Nephron (organoid): ENCODE measurements at regions not wholly inside any gene's neighbourhood (a gene's known extent, or its start where the extent isn't known, plus 50 kb on each side); places are given as distances from the start of the nearest gene placed in this dataset.

Source experiments
- H3K27ac Mint-ChIP-seq, 3 experiments: 2 replicates each; pipeline ENCODE4 v1.8.0; 2020; ENCODE audit warnings: mixed read lengths in 3 of 3, mild to moderate bottlenecking in 2 of 3, moderate library complexity in 1 of 3
- H3K27me3 Mint-ChIP-seq: 2 replicates; pipeline ENCODE4 v1.8.0; 2021; ENCODE audit warnings: low read depth, mild to moderate bottlenecking, moderate library complexity, mixed read lengths
- H3K36me3 Mint-ChIP-seq: 2 replicates; pipeline ENCODE4 v1.8.0; 2020; ENCODE audit warnings: low read depth, mixed read lengths
- H3K4me1 Mint-ChIP-seq: 2 replicates; pipeline ENCODE4 v1.8.0; 2020; ENCODE audit warnings: mixed read lengths
- H3K4me3 Mint-ChIP-seq, 3 experiments: 2 replicates each; pipeline ENCODE4 v1.8.0; 2020; ENCODE audit warnings: mild to moderate bottlenecking in 3 of 3, mixed read lengths in 3 of 3, moderate library complexity in 2 of 3
- H3K9me3 Mint-ChIP-seq: 2 replicates; pipeline ENCODE4 v1.8.0; 2020; ENCODE audit warnings: mixed read lengths
- CTCF ChIP-seq, 3 experiments: fragments of 200-600 bp; sonication (generic); IDR thresholded peaks; one replicate each; pipeline ENCODE4 v1.5.0; 2021; ENCODE audit warnings: antibody characterized with exemption in 3 of 3; ENCODE audit not compliant: unreplicated experiment in 3 of 3

GRCh38 chr6:90435207-90435899 lies 138.7 kb upstream of the BACH2 start:
- Mint-ChIP-seq H3K36me3 (no peaks in the 10 kb centered on the region), H3K4me1 (no peaks in the 10 kb centered on the region), H3K4me3 (no peak overlapping the region), H3K9me3 (peaks cover 7% of the 10 kb centered on the region), H3K27me3 (no peaks in the 10 kb centered on the region), H3K27ac (no peak overlapping the region)
- no peak for TF ChIP-seq CTCF (IDR thresholded peaks at IDR 0.05; ENCODE audit: unreplicated experiment in 3 of 3)

DNA sequence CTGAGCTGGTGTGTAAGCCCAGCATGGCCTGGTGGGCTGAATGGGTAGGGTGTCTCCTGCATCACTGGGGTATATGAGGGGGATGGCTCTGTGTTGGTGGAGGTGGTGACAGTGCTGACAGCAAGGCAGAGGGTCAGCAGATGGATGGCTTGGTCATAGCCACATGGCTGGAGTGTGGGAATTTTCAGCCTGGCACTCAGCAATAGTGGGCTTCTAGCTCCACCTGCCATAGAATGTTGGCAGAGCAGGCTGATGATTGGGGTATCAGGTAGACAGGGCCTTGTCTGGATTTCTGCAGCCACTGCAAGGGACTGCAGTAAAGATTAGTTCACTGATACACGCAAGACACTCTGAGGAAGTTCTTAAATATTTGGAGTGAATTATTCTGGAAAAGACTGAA lies 137.5 kb upstream of the BACH2 start:
- TF ChIP-seq CTCF (IDR thresholded peaks at IDR 0.05; ENCODE audit: unreplicated experiment in 3 of 3), result peak in 1 of 3 experiments; percentile 12
- Mint-ChIP-seq H3K27ac (no peak overlapping the region), H3K27me3 (no peaks in the 10 kb centered on the region)

GRCh38 chr6:90432937-90433336 lies 136.3 kb upstream of the BACH2 start:
- Mint-ChIP-seq H3K27me3 (no peaks in the 10 kb centered on the region), H3K4me3 (no peak overlapping the region), H3K27ac (no peak overlapping the region), H3K9me3 (peaks cover 16% of the 10 kb centered on the region), H3K4me1 (no peaks in the 10 kb centered on the region), H3K36me3 (no peaks in the 10 kb centered on the region)
- no peak for TF ChIP-seq CTCF (IDR thresholded peaks at IDR 0.05; ENCODE audit: unreplicated experiment in 3 of 3)

More for the DNA sequence above, 137.5 kb upstream of the BACH2 start:
- peaks cover 13% of the 10 kb centered on the region for H3K9me3 Mint-ChIP-seq
- no peaks in the 10 kb centered on the region for H3K36me3 Mint-ChIP-seq
- H3K4me3 Mint-ChIP-seq, result no peak overlapping the region
- H3K4me1 Mint-ChIP-seq, result no peaks in the 10 kb centered on the region

- H3K4me3 Mint-ChIP-seq, result no peak overlapping the region
- H3K36me3 Mint-ChIP-seq, result no peaks in the 10 kb centered on the region
- H3K27me3 Mint-ChIP-seq, result no peaks in the 10 kb centered on the region
- H3K27ac Mint-ChIP-seq, result no peak overlapping the region
- peaks cover 16% of the 10 kb centered on the region for H3K9me3 Mint-ChIP-seq
- TF ChIP-seq CTCF (IDR thresholded peaks at IDR 0.05; ENCODE audit: unreplicated experiment in 3 of 3), result no peak
- H3K4me1 Mint-ChIP-seq, result no peaks in the 10 kb centered on the region
Measured at GRCh38 chr6:90432041-90432775, 135.6 kb upstream of the BACH2 start.

GRCh38 chr6:90431576-90431975 lies 134.9 kb upstream of the BACH2 start:
- no peak overlapping the region for H3K4me3 Mint-ChIP-seq
- no peaks in the 10 kb centered on the region for H3K27me3 Mint-ChIP-seq
- TF ChIP-seq CTCF (IDR thresholded peaks at IDR 0.05; ENCODE audit: unreplicated experiment in 3 of 3), result no peak
- H3K4me1 Mint-ChIP-seq, result no peaks in the 10 kb centered on the region
- H3K27ac Mint-ChIP-seq, result no peak overlapping the region
- H3K9me3 Mint-ChIP-seq, result peaks cover 18% of the 10 kb centered on the region
- H3K36me3 Mint-ChIP-seq, result no peaks in the 10 kb centered on the region
